Adrenal gland (tissue), 9 donors: ENCODE measurements at regions not wholly inside any gene's neighbourhood (a gene's known extent, or its start where the extent isn't known, plus 50 kb on each side); places are given as distances from the start of the nearest gene placed in this dataset.

Source experiments
- DNase-seq, 7 donors: peaks; one replicate each; pipeline ENCODE4 v3.0.0-alpha.2; 2019 to 2020
- H3K27ac ChIP-seq, 5 donors: fragments of 200-600 bp; sonication (generic) in 4 of 5; 1 replicate in 3 of 5; 2 replicates in 2 of 5; pipeline versions ENCODE4 v1.5.1 to v1.8.0; 2016 to 2020; ENCODE audit warnings: mild to moderate bottlenecking in 1 of 5
- H3K27me3 ChIP-seq: fragments of 200-600 bp; 2 replicates; pipeline ENCODE4 v1.8.0; 2021
- H3K36me3 ChIP-seq, 2 donors: fragments of 200-600 bp; replicated peaks in 1 of 2; 1 replicate in 1 of 2; 2 replicates in 1 of 2; pipeline versions ENCODE4 v1.5.1 to v1.8.0; 2018 to 2022
- H3K4me1 ChIP-seq, 2 donors: fragments of 200-600 bp; replicated peaks in 1 of 2; 1 replicate in 1 of 2; 2 replicates in 1 of 2; pipeline versions ENCODE4 v1.5.1 to v1.8.0; 2018 to 2021
- H3K4me3 ChIP-seq, 4 donors: fragments of 200-600 bp; sonication (generic) in 3 of 4; one replicate each; pipeline ENCODE4 v1.5.1; 2016 to 2018
- H3K9me3 ChIP-seq, 3 donors: fragments of 200-600 bp; sonication (generic) in 1 of 3; replicated peaks in 1 of 3; 1 replicate in 2 of 3; 2 replicates in 1 of 3; pipeline versions ENCODE4 v1.5.1 to v1.8.0; 2016 to 2021
- CTCF ChIP-seq, 6 experiments: fragments of 450-650 bp in 4 of 6; fragments of 200-600 bp in 2 of 6; sonication (generic) in 1 of 6; IDR thresholded peaks; 1 replicate in 5 of 6; 2 replicates in 1 of 6; pipeline versions ENCODE4 v1.5.1 to v1.8.0; 2016 to 2021; ENCODE audit warnings: antibody characterized with exemption in 6 of 6, mild to moderate bottlenecking in 2 of 6, moderate library complexity in 1 of 6
- POLR2A ChIP-seq, 2 donors: fragments of 450-650 bp; IDR thresholded peaks; one replicate each; pipeline ENCODE4 v1.6.1; 2017; ENCODE audit warnings: antibody characterized with exemption in 2 of 2, mild to moderate bottlenecking in 2 of 2, moderate library complexity in 1 of 2
- WGBS, 4 donors: extraction: QIAGEN DNeasy Blood & Tissue Kit in 2 of 4; methylation state at CpG; one replicate each; pipeline versions ENCODE4 v1.1.5 to v1.1.7; 2013 to 2017; 5-methylcytosine and 5-hydroxymethylcytosine counted together
- intact Hi-C, 2 donors: fragments of 100-400 bp; cut with DNase I; formaldehyde crosslinking; loops; one replicate each; pipeline versions ENCODE4 v1.14.1 to v1.15.0; 2022 to 2023
- donor health status: healthy with polysubstance abuse.
- donor health status: Bipolar disorder and iron deficiency.
- donor health status: DM: yes; HTN: yes; CAD: no.
- donor health status: DM: no; HTN: no; CAD: no.
- donor health status: DM: no; HTN: no; CAD: no.

DNA sequence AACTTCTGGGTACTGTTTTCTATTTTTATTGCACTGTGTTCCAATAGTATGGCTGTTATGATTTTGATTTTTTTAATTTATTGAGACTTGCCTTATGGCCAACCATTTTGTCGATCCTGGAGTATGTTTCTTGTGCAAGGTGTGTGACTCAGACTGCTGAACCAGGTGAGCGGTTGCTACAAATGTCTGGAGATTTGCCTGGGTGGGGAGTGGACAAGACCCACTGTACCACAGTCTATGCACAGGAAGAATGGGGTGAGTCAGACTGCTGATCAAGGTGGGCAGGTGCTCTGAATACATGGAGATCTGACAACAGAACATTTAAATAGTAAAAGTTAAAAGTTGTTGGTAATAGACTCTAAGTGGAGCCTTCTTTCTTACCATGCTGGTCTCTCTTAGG lies 609.2 kb downstream of the CSNK1G3 start:
- intact Hi-C loops = no loop called here
- Histone ChIP-seq H3K4me3 (no peak overlapping the region), H3K36me3 (no peaks in the 10 kb centered on the region), H3K4me1 (no peaks in the 10 kb centered on the region), H3K27me3 (no peaks in the 10 kb centered on the region), H3K9me3 (no peaks in the 10 kb centered on the region), H3K27ac (no peak overlapping the region)
- 90 to 96% (median 94%) methylated on average over 2 of the region's 2 CpGs for WGBS, 4 donors
- no peak for DNase-seq
- no peak for TF ChIP-seq CTCF (IDR thresholded peaks at IDR 0.05)
- no peak for TF ChIP-seq POLR2A (IDR thresholded peaks at IDR 0.05)

DNA sequence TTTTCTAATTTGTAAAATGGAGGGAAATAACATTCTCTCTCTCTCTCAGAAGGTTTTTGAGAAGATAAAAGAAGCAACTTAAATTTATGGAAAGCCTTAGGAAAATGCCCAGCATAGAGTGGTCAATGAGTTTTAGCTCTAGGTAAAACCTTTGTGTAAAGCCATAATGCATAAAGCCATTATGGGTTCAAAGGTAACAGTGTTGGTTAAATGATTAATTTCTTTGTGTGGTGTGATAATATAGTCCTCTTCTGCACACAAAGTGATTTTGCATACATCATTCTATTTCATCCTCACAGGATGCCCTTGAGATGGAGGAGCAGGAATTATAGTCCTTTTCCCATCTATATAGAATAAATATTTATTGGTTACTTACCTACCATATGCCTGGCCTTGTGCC lies 602.9 kb downstream of the CSNK1G3 start:
- DNase-seq = no peak
- Histone ChIP-seq H3K4me1 (no peaks in the 10 kb centered on the region), H3K36me3 (no peaks in the 10 kb centered on the region), H3K9me3 (no peaks in the 10 kb centered on the region), H3K4me3 (no peak overlapping the region), H3K27ac (no peak overlapping the region), H3K27me3 (no peaks in the 10 kb centered on the region)
- TF ChIP-seq POLR2A (IDR thresholded peaks at IDR 0.05) (no peak), CTCF (IDR thresholded peaks at IDR 0.05) (no peak)
- intact Hi-C loops = no loop called here

GRCh38 chr5:124111886-124112285 lies 599.9 kb downstream of the CSNK1G3 start:
- WGBS, 4 donors = 84 to 90% (median 86%) methylated on average over 2 of the region's 2 CpGs
- no peaks in the 10 kb centered on the region for H3K9me3 ChIP-seq
- no peak for DNase-seq
- intact Hi-C loops = no loop called here
- no peaks in the 10 kb centered on the region for H3K36me3 ChIP-seq
- no peaks in the 10 kb centered on the region for H3K4me1 ChIP-seq
- no peak overlapping the region for H3K4me3 ChIP-seq
- no peak overlapping the region for H3K27ac ChIP-seq
- TF ChIP-seq POLR2A (IDR thresholded peaks at IDR 0.05) (no peak), CTCF (IDR thresholded peaks at IDR 0.05) (no peak)
- H3K27me3 ChIP-seq = no peaks in the 10 kb centered on the region

DNA sequence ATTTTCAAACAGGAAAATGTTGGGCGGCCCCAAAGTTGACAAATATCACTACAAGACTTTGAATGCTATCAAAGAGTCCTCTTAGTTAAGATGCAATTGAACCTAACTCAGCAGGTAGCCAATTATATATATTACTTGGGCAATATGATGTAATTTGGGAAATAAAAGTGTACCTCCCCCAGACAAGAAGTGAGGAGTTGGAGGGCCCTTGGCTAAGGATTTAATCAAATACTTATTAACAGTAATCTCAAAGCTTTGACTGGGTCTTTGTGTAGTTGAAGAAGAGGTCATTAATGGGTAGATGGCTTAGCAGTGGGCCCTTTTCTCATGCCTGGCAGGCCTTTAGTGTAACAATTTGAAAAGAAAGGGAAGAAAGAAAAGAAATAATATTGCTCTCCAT lies 599.0 kb downstream of the CSNK1G3 start:
- Histone ChIP-seq H3K27me3 (no peaks in the 10 kb centered on the region), H3K27ac (no peak overlapping the region), H3K36me3 (no peaks in the 10 kb centered on the region), H3K9me3 (no peaks in the 10 kb centered on the region), H3K4me3 (no peak overlapping the region), H3K4me1 (no peaks in the 10 kb centered on the region)
- DNase-seq = no peak
- 95 to 100% (median 98%) methylated on average over 1 of the region's 1 CpG for WGBS, 4 donors
- no peak for TF ChIP-seq CTCF (IDR thresholded peaks at IDR 0.05)
- TF ChIP-seq POLR2A (IDR thresholded peaks at IDR 0.05) = no peak
- intact Hi-C loops = no loop called here
